Stimulated activated naive CD4-positive, alpha-beta T cell (primary cell): ENCODE measurements at regions not wholly inside any gene's neighbourhood (a gene's known extent, or its start where the extent isn't known, plus 50 kb on each side); places are given as distances from the start of the nearest gene placed in this dataset.

ENCODE experiments used
- DNase-seq, 6 experiments: peaks; one replicate each; lab custom pipeline; 2025; lab: John Stamatoyannopoulos, UW

DNA sequence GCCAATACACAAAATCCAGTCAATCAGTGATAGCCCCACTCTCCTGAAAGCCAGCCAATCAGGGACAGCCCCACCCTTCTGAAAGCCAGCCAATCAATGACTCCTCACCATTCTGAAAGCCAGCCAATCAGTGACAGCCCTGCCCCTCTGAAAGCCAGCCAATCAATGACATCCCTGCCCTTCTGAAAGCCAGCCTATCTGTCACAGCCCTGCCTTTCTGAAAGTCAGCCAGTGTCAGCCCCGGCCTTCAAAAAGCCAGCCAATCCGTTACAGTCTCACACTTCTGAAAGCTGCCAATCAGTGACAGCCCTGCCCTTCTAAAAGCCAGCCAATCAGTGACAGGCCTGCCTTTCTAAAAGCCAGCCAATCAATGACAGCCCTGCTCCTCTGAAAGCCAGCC lies 95.9 kb upstream of the HDAC4 start:
- DNase-seq, result no peak

DNA sequence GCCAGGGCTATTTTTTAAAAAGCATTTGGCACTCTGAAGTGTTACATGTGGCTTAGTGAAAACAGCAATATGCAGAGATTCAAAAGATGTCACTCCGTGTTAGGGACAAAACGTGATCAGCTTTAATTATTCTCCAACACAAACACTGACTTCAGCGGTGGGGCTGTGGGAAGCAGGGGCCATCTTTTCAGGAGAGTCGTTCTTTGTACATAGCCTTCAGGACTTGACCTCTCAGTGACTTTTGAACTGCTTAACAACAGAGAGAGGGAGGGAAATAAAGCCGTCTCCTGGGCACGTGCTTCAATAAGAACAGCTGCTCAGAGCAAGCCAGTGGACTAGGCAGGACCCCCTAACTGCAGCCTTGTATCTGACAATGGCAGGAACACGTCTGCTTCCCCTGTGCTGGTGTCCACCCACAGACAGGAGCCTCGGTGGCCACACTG lies 95.0 kb upstream of the HDAC4 start:
- DNase-seq, result no peak

DNA sequence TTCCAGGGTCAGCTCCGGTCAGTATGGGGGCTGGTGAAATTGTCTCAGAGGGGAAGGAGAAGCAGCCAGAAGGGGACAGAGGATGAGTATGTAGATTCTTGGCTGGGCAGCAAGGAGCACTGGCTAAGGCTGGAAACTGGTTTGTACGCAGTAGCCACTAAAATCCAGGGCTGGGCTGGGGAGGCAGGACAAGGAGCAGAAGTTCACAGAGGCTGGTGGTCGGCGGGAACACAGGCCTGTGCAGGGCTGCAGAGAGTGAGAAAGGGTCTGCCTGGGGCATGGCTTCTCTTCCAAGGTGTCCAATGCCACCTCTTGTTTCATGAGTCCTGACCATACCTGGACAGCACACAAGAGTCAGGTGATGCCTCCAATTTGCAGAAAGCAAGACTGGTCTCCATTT lies 94.4 kb upstream of the HDAC4 start:
- no peak for DNase-seq

DNA sequence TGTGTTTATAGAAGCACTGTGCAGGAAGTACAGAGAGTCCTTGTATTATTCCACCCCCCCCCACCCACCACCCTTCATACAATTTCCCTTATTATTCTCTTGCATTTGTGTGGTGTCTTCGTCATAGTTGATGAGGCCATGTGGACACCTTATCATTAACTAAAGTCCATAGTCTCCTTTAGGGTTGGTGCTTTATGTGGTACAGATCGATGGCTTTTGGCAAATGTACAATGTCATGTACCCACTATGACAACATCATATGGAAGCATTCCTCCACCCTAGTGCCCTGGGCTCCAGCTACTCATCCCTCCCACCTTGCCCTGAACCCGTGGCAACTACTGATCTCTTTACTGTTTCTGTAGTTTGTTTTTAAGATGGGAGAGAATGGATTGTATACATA lies 93.8 kb upstream of the HDAC4 start:
- no peak for DNase-seq

DNA sequence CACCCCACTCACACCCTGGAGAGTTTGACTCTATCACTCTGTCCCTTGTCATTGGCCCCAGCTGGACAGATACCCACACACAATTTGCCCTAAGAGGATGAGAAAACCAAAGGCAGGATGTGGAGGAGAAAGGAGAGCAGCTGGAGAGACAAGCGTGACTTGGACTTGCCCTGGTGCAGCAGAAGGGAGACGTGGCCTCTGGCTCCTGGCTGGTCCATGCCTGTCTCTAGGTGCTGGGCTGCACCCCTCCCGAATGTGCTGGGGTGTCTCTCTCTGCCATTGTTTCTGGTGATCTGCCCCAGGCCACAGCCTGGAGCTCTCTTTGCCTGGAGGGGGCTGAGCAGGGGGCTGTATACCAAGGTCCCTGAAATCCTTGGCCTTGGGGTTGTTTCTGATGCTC lies 88.7 kb upstream of the HDAC4 start:
- no peak for DNase-seq

DNA sequence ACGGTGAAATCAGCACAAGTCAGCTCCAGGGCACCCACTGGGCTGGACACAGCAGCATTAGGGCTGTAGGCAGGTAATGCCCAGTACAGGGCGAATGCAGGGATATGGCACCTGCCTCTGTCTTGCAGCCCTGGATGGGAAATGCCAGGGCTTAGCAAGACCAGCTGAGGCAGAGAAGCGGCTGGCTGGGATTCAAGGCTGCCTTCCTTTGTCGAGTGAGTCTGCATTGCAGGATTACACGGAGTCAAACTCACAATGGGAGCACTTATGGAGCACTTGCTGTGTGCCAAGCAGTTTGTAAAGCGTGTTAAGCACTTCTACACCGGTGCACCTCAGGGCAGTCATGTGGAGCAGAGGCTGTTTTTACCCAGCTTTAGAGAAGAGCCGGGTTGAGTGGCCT lies 87.3 kb upstream of the HDAC4 start:
- DNase-seq, result no peak

DNA sequence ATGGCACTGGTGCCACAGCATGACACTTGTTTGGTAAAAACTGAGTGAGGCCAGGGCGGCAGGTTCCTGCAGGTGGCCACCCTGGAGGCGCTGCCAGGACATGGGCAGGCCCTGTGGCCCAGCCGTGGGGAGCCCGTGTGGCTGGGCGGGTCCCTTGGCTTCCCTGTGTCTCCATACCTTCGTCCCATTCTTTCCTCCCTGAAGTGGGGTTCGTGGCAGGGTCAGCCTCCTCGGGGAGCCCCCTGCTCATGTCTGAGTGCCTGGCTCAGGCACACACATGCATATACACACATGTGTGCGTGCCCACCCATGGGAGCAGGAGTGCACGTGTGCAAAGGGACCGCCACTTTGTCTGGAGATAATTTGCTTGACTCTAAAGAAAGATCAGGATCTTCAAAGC lies 86.5 kb upstream of the HDAC4 start:
- no peak for DNase-seq

DNA sequence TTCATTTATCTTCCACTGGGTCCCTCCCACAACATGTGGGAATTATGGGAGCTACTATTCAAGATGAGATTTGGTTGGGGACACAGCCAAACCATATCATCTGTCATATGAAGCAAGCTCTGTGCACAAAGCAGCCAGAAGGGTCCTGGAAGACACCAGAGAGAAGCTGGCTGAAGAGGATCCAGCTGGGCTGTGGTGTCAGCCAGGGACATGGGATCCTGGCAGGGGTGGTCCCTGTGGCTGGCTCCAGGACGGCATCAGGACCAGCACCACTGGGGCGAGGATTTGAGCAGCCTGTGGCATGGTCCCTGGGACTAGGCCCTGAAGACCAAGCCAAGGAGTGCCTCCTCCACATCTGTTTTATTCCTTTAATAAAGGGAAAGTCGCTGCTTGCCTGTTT lies 84.8 kb upstream of the HDAC4 start:
- DNase-seq, result no peak

DNA sequence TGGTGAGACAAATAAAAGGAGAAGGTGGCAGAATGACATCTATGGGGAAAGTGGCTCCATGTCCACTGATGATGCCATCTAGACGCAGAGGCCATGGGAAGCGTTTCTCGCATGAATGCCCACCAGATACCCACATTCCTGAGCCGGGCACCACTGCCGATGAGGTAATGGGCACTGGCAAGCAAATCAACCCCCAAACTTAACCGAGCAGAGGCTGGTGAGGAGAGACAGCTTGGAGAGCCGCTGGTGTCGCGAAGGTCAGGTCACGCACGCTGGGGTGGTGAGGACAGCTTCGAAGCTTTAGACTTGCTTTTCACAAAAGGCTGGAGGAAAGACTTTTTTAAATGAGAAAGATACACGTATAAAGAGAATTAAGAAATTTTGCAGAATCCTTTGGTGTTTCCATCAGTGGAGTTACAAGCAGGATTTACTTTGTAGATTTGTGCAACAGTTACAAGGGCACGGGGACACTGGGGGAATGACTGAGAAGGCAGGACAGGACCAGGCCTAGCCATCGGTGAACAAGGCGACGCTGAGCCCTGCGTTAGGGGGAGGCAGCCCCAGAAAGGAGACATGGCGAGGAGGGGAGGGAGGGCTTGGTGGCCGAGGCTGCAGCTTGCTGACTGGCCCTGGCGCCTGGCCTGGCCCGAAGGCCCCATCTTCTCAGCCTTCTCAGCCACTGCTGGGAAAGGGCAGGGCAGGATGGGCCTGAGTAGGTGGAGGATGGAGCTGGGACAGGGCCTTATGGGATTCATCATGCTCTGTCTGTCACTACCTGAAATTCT lies 83.9 kb upstream of the HDAC4 start:
- DNase-seq, result no peak

DNA sequence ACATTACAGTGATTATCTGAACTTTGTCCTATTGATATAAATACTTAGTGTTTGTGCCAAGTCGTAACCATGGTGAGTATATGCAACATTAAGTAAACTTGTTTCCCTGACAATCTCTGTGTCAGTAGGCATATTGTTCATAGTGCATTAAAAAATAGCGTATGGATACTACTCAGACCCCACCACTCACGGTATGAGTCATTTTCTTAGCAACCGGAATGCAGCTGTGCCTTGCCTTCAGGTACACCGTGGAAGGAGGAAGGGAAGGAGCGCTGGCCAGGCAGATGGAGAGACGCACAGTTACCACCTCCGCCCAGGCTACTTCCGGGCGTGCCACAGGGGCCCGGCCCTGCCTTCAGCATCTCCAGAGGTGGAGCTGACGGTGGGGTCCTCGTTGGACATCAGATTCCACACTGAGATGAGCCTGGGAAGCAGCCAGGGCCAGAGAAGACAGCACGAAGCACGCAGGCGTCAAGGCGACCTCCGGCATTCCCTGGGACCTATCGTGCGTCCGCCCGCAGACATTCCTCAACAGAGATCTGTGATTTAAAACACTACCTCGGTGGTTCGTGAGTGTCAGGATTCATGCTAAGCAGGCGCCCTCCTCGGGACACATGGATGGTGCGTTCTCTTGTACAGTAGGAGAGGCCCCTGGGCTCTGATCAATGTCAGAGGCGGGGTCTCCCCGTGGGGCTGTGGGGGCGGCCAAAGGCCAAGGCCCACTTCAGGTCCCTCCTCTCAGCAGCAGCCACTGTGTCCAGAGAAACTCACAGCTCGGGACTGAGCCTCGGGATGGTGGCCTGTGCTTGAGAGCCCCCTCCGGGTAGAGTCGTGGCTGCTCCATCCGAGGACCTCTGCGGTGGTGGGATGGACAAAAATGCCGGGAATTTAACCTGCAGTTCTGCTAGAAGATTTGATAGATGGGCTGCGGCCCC lies 82.2 kb upstream of the HDAC4 start:
- DNase-seq, result no peak

DNA sequence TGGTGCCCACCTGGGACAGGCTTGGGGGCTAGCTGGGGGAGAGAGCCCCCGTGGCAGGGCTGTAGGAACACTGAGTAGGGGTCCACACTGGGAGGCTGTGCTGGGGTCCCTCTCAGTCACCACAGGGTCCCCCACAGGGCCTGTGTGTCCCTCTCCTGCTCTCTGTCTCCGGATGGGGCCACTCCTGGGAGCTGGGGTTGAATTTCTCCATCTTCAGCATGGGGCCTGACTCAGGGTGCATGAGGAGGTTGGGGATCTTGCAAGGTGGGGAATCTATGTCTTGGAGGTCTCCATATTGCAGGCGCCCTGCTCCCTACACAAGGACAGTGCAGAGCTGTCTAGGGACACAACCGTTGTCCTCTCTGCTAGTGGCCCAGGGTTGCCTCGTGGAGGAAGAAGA lies 78.7 kb upstream of the HDAC4 start:
- no peak for DNase-seq

DNA sequence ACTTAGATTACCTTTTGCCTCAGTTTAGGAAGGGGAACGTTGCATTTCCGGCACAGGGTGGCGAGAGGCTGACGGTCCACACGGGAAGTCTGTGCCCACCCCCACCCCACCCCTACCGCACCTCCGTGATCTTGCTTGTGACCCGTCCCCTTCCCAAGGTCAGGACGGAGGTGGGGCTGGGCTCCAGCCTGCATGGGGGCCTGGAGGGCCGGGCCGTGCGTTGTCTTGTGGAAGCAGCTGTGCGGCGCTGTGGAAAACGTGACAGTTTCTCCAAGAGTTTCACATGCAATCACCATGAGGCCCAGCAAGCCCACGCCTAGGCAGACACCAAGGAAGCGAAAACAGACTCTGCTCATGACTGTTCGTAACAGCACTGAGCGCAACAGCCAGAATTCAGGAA lies 76.8 kb upstream of the HDAC4 start:
- no peak for DNase-seq

DNA sequence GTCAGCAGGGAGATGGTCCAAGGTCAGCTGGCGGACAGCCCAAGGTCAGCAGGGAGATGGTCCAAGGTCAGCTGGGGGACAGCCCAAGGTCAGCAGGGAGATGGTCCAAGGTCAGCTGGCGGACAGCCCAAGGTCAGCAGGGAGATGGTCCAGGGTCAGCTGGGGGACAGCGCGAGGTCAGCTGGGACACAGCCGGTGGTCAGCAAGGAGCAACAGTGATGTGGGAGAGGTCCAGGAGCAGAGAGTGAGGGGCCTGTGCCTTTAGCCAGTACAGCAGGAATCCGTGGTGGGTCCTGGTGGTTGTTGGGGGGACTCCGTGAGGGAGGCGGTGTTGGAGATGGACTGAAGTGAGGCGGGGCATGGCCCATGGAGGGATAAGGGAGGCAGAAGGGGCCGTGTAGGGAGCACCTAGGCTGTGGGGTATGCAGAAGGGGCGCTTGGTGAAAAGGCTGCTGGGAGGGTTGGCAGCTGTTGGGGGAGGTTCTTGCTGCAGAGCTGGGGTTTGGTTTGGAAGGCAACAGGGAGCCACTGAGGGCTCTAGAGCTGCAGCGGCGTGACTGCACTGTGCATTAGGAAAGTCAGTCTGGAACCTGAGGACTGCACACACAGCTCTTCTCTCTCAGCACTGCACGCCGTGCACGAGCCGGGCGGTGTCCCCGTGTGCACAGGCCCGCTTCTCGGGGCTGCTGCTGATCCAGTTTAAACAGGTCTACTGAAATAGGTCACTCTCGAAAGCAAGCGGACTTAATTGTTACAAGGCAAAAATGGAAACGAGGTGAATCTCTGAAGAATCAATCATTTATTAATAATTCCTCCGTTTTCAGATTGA lies 76.2 kb upstream of the HDAC4 start:
- no peak for DNase-seq

DNA sequence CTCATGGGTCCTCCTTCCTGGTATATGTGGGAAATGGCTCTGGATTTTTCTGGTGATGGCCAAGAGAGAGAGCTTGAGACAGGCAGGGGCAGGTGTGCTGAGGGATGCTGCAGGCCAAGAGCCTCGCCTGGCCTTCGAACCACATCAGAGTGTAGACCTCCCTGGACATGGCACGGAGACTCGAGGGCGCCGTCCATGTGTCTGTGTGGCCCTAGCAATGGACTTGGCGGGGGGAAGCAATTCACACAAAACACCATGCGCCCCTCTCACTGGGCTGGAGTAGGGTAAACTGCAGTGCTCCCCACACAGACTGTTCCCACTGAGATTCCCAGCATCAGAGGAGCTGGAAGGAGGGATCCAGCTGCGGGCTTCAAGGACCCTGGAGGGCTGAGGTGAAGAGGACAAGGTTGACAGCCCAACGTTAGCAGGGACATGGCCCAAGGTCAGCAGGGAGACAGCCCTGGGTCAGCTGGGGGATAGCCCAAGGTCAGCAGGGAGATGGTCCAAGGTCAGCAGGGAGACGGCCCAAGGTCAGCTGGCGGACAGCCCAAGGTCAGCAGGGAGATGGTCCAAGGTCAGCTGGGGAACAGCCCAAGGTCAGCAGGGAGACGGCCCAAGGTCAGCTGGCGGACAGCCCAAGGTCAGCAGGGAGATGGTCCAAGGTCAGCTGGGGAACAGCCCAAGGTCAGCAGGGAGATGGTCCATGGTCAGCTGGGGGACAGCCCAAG lies 75.4 kb upstream of the HDAC4 start:
- no peak for DNase-seq

DNA sequence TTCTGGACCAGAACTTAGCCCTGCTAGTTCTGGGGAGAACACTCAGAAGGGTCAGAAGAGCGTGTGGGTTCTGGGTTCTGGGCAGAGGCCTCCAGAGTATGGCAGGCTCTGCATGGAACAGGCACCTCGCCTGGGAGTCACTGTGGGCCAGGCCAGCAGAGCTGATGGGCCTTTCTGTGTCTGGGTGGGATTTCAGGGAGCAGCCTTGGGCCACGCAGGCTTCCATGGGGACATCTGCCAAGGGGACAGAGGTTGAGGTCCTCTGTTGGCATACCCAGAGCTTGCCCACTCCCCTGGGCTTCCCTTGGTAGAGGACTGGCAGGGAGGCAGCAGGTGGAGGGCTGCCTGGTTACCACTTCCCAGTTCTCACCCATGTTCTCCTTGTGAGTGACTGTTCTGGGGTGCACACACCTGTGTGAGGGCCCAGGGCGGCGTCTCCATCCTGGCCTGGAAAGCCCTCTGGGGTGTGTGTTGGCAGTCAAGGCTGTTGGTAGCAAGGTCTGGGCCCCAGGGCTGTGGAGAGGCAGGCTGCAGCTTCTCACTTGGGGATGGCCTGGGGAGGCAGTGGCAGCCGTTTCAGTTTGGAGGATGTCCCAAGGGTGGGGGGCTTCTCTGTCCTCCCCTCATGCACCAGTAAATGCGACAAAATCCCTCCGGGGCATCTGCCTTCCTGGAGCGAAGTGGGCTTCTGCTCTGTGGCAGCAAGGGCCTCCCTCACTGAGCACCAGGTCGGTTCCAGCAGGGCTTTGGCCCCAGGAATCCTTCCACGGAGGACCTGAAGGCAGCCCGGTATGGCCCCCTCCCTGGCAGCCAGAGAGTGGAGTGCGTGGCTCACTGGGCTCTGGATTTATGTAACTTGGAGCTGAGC lies 74.6 kb upstream of the HDAC4 start:
- no peak for DNase-seq

DNA sequence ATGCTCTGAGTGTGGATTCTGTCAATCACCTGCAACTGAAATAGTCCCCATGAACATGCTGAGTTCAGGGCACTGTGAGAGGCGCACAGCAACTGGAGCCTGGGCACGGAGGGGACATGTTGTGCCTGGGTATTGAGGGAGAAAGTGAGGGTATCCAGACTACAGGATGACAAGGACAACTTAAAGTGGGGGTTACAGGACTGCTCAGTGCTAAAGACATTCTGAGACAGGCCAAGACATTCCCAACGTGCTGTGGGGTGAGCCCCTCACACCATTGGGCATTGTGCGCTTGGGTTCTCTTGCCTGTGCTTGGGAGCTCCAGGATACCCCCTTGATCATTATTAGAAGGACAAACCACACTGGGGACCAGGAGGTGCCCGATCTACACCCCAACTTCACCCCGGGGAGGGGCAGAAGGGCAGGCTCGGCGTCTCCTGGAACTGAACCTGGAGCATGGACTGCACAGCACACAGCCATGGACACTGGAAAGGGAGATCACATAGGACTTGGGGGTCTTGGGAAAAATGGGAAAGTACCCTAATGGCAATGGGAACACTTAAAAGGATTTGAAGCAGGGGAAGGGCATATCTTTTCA lies 72.5 kb upstream of the HDAC4 start:
- no peak for DNase-seq

DNA sequence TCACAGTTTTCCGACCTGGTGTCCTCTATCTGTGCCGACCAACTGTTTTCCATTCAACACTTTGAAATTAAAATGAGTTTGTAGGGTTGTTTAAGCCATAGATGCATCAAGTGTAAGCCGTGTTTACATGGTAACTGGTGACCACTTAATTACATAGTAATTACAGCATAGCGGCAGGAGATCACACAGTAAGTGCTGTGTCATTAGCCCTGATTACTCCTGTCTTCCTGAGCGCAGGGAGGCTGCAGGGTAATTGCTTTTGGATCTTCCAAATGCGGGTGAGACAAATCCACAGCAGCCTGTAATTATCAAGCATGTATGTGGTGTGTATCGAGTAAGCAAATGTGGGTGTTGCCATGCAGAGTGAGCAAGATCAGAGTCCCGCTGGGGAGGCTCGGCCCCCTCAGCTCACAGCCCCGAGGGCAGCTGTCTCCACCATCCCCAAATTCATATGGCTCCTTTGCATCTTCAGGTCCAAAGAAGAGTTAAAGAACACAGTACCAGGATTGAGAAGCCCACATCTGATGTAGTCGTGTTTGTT lies 71.5 kb upstream of the HDAC4 start:
- DNase-seq, result no peak

DNA sequence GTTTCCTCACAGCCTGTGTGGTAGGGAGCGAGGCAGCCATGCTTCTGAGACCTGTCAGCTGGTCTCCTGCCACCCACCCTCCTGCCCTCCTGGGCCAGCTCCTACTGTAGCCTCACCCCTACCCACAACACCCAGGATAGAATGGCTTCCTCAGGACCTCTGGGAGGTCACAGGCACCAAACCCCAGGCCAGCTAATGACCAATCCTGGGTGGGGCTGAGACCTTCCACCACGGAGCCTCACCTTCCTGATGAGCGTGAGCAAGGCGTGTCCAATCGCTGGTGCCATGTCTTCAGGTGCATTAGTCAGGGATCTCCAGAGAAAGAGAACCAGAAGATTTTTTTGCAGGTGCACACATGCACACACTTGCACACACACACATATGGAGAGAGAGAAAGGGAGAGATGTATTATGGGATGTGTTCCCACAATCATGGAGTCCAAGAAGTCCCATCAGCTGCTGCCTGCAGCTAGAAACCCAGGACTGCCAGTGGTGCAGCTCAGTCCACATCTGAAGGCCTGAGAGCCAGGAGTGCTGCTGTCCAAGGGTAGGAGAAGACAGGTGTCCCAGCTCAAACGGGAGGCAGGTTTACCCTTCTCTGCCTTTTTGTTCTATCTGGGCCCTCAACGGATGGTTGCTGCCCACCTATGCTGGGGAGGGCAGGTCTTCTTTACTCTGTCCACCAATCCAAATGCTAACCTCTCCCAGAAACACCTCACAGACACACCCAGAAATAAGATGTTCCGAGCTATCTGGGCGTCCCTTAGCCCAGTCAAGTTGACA lies 70.4 kb upstream of the HDAC4 start:
- DNase-seq, result no peak
